HG03457 (cell line): ENCODE measurements at regions not wholly inside any gene's neighbourhood (a gene's known extent, or its start where the extent isn't known, plus 50 kb on each side); places are given as distances from the start of the nearest gene placed in this dataset.
"Not testable (repeated sequence)": the region's sequence is repeated elsewhere in the genome, so short reads cannot be mapped to it uniquely, and the experiment has no call there.

Experiments used
- ATAC-seq: cut with Tn5 transposase; IDR thresholded peaks from one replicate; pipeline ENCODE4 v1.9.1; 2021; ENCODE audit warnings: moderate number of reproducible peaks; ENCODE audit not compliant: unreplicated experiment

DNA sequence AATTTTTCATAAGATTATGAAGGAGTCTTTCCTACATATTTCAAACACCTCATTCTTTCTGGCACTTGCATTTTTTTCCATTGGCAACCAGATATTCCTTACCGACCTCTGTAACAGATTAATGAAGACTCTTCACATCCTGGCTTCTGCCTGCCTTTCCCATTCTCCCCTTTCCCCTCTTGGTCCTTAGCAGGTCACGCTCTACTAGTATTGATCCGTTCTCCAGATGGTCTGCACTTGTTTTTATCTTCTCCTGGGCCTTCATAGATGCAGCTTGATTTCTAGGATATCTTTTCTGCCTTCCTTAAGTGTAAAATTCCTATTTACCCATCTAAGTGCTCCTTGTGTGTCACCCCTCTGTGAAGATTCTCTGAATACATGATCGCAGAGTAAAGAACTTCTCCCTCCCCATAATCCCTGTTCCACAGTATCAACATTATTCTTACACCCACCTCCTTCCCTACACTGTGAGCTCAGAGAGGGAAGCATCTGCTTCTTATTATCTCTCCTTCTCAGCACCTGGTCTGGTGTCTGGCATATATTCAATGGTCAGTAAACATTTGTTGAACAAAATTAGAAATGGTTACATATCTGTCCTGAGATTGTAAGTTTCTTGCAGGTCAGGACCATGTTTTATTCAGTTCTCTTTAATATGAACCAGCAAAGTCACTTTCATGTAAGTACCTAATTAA lies 654.2 kb downstream of the REEP3 start:
- no peak for ATAC-seq

DNA sequence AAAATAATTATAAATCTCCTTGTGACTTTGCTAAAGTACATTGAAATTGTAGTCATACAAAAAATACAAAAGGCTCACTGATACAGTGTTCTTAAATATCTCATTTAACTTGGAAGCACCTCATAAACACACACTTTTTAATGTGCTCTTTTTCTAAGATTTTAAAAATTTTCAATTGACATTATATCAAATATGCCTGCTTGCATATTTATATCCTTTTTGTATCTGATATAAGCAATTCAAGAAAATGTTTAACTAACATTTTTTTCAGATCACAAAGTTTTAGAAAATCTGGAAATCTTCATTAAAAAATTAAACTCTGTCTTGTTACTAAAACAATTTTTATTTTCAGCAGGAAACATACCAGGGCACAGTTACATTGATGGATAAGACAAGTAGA lies 661.5 kb downstream of the REEP3 start:
- ATAC-seq: no peak

DNA sequence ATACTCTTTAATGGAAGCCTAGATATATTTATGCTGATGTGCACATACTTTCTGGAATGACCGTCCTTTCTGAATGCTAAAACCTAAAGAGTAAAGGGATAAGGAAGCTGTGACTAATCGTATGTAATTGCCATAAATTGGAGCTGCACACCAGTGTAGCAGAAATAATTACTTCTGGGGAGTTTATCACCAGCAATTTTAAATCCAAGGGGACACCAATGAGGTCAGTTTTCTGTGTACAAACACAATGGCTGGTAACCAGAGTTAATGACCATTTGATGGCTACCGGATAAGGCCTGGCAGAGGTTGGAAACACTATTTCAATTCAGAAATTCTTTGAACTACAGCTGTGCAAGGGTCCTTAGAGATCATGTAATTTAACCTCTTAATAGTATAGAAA lies 670.1 kb downstream of the REEP3 start:
- no peak for ATAC-seq

DNA sequence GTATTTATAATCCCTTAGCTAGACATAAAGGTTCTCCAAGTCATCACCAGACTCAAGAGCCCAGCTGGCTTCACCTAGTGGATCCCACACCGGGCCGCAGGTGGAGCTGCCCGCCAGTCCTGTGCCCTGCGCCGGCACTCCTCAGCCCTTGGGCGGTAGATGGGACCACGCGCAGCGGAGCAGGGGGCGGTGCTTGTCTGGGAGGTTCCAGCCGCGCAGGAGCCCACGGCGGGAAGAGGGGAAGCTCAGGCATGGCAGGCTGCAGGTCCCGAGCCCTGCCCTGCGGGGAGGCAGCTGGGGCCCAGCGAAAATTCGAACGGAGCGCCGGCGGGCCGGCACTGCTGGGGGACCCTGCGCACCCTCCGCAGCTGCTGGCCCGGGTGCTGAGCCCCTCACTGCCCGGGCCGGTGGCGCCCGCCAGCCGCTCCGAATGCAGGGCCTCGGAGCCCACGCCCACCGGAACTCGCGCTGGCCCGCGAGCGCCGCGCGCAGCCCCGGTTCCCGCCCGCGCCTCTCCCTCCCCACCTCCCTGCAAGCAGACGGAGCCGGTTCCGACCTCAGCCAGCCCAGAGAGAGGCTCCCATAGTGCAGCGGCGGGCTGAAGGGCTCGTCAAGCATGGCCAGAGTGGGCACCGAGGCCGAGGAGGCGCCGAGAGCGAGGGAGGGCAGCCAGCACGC lies 675.6 kb downstream of the REEP3 start:
- ATAC-seq: no peak

DNA sequence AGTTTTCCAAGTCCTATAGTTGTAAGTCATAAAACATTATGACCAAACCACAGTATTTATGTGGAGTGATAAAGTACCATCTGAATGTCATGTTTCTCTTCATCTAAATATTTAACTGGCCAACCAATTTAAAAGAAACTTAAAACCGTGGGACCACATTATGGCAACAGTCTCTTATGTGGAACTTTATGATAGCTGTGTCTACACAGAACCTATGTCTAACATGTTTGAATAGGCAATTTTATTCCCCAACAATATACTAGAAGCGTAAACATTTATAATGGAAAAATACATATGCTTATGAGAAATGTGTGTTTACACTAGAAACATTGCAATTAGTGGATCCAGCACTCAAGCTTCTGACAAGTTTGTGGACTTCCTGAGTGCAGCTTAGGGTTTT lies 680.7 kb downstream of the REEP3 start:
- no peak for ATAC-seq

DNA sequence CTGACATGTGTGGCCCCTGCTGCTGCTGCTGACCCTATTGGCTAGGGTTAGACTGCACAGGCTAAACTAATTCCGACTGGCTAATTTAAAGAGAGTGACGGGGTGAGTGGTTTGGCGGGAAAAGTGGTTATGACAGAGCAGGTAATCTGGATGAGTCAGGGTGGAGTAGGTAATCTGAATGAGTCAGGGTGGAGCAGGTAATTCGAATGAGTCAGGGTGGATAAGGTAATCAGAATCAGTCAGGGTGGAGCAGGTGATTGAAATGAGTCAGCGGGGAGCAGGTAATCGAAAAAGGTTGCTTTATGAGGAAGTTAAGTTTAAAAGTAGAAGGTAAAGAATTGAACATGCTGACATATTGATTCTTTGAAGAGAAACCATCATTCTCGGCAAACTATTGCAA lies 683.3 kb downstream of the REEP3 start:
- ATAC-seq: not testable (repeated sequence)

DNA sequence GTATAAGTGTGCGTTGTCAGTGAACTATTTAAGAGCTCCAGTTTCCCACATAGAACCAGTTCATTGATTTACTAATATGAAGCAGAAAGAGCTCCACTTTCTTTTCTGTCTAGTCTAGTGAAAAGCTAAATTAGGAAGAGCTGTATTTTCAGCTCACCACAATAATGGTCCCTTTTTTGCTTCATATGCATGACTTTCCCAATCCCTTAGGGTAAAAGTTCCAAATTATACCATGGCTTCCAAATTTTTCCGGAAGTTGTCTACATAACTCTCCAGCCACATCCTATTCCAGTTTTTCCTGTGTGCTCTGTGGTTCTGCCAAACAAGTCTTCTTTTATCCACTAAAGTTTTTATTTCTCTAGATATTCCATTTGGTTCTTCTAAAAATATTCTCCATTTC lies 685.2 kb downstream of the REEP3 start:
- ATAC-seq: no peak

DNA sequence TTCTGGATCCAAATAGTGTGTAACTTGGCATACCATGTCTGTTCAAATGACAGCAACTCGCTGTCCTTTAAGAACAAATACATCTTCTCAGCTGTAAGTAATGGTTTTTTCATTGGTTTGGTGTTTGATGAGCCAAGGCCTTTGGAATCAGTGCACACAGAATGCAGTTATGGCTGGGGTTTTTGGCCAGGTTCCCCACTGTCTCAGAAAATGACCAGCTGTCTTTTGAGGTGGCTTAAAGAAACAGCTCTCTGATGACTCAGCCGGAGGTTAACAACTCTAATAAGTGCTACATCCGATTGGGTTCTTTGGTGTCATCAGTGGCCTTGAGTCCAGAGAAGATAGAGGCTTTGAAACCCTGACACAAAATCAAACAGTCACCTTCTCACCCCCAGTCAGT lies 688.4 kb downstream of the REEP3 start:
- ATAC-seq: no peak

DNA sequence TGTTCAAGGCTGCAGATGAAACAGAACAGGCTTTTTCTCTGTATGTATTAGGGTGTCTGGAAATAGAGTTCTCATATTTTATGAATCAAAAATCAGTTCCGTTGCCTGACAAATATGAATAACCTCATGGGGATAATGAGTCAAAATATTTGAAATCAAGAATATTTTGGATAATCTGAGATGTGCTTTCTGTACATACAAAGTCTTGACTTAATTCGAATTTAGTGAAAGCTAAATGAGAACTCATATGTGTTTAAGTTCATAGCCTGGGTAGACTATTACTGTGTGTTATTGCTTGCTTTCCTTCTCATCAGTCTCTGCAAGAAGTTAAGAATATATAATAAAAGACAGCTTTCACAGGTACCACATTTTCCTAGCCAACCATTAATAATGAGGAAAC lies 689.0 kb downstream of the REEP3 start:
- no peak for ATAC-seq

DNA sequence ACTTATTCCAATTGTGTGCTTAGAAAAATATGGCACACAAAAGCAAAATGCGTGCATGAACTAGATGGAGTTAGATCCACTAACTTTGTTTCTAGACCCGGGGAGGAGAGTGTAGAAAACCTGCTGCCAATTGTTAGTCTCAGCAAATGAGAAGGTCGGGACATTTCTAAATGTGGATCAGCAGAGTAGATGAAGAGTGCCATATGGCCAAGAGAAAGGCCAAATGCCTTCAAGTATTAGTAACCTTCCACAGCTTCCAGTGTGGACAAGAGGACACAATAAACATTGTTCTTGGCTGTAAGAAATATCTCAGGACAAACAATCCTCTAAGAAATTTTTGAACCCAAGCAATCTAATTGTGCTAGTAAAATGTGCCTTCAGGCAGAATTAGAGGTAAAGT lies 690.3 kb downstream of the REEP3 start:
- ATAC-seq: no peak

DNA sequence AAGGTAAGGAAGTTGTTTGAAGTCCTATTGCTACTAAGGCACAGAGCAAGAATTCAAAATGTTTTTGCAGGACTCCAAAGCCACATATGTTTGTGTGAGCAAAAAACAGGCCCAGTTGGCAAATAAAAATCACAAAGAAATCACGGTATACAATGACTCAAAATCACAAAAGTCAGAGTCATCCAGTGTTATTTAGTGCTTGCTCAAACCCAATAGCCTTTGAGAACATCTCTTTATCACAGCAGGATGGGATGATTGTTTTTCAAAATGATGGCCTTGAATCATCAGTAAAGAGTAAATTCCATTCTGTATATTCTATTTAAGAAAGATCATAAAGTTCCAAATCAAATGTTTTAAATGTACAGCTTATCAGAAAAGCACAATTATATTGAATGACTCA lies 693.9 kb downstream of the REEP3 start:
- ATAC-seq: no peak

DNA sequence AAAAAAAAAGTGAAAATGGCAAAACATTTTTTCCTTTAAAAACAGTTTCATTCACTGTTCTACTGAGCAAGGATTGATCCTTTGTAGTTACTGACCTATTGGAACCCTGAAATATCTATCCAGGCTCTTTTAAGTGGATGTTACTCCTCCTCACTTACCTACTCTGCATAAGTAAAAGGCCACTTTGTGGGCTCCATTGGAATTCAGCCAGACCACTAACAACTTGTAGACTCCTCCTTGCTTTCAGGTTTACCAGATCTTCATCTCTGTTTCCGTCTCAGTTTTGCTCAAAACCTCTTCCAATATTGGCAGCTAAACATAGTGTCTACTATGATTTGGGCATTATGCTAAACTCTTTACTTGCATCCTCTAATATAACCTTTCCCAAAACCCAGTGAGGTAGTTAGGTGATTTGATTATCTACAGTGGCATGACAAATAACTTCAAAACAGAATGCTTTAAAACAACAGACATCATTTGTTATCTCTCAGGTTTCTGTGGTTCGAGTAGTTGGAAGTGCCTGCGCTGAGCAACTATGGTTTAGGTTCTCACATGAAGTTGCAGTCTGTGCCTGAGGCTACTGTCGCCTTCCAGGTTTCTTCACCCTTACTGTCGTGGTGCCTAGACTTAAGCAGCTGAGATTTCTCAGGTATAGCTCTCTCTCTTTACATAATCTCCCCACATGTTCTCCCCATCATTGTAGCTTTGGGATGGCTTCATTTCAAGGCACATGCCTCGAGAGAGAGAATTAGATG lies 698.2 kb downstream of the REEP3 start:
- no peak for ATAC-seq

DNA sequence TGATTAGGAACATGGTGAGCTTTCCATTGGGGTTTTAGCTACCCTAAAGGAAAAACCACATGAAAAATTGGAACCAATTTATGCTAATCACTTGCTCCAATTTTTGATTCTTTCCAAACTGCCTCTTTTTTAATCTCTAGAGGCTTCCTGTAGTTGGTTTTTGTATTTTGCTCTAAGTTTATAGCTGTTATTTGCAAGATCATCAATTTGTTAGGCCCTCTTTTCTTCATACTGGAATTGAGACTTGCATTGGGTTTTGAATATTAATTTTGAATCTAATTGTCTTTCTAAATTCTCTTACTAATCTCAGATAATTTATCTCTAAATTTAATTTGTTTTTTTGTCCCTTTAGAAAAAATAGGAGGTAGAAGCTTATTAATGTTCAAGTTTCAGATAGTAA lies 713.3 kb downstream of the REEP3 start:
- no peak for ATAC-seq

DNA sequence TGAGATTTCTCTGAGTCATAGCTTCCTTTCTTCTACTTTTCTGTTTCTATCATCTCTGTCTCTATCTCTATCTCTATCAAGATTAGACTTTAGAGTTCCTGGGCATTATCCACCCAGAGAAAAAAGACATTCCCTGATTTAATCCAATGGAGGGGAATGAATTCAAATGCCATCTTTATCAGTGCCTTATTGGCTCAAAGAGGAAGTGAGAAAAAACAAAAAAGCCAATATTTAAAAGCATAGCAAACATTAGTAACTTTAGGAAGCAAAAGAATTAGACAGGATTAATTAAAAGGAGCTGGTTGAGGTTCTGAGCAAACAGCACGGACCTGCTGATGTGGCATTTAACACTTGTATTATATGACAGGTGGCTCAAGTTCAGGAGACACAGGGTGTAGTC lies 736.5 kb downstream of the REEP3 start:
- no peak for ATAC-seq

DNA sequence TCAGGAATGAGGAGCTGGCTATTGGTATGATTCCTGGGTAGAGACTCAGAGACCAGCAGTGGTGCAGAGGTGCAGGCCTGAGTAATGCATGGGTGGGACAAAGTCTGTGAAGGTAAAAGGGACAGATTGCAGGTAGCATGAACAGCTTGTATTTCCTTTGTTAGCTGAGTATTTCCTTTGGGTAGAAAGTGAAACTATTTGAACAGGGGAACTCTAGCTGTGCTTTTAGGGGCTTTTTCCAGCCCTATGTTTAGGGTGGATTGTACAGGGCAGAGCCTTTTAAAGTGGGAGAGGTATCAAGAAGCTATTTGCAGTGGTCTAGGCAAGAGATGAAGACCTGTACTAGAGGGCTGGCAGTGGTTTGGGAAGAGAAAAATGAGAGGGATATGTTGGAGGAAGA lies 739.9 kb downstream of the REEP3 start:
- peak; percentile 78 for ATAC-seq

DNA sequence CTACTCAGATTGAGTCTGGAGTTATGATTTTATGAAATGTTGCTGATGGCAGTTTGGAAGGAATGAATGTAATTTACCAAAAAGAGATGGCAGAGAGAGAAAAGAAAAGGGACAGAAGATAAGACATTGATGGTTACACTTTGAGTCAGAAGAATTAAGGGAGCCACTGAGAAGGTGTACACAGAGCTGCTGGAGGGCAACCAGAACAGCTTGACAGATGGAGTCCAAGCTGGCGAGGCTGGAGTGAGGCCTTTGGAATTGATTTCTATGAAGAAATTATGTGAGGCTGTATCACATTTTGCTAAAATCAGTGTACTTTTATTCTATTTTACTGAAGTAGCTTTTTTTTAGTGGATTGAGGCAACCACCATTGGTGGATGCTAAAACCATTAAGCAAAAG lies 740.5 kb downstream of the REEP3 start:
- no peak for ATAC-seq

DNA sequence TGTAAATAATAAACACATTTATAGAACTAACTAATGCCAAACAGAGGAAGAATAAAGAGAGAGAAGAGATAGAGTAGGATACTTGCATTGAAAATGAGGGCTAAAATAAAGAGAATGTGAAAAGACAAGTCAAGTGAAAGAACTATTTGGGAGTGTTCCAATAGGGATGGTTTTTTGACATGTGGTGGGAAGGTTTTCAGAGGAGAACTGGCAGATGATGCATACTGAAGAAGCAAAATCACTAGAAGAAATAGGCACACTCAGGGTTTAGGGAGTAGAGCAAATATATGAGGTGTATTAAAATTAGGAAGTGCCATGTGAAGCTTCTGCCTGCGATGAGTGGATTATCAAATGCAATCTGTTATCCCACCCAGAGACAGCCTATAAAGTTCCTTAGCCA lies 744.8 kb downstream of the REEP3 start:
- ATAC-seq: no peak

DNA sequence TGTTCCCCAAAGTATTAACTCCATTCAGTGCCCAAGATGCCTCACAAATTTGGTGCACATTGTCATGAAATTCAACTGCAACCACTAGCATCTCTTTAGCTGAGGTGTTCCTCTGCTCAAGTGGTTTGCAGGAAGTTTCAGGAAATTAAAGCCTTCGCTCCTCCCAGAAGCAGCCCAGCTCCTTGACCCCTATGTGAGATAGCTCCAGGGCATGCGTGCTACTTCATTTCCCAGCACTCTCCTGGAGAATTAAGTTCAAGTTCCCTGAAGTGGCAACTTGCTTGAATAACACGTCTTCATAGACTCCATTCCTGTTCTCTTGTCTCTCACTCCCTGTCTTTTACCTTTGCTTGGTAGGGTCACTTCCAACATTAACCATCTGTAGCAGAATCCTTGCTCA lies 750.3 kb downstream of the REEP3 start:
- no peak for ATAC-seq

DNA sequence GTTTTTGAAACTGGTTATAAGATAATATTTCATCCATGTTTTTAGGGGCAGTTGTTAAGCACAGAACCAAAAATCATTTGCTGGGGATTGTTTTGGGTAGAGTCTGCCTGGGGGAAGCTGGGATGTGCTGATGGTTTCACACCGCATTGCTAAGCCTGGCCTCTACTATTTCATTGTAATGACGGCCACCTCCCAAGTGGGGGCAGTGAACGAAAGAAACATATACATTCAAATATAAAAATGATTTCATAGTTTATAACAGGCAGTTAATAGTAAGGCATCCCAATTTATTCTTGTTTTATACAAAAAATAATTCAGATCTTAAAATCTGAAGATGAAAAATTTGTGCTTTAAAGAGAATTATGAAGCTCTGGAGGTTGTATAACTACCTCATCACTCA lies 750.8 kb downstream of the REEP3 start:
- no peak for ATAC-seq

DNA sequence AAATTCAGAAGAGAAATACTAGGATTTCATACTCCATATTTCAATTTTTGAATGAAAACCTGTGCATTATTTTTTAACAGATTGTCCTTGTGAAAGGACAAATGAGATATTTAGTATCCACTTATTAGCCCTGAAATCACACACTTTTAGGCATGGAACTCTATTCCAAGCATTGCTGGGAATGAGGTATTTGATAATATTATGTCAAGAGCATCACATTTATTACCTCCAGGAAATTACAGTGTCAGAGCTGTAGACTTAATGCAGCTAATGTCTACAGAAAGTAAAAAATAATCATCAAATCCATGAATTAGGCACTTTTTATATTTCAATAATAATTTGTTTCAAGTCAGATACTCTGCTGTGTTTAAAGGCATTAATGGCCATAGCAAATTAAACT lies 753.8 kb downstream of the REEP3 start:
- ATAC-seq: no peak

DNA sequence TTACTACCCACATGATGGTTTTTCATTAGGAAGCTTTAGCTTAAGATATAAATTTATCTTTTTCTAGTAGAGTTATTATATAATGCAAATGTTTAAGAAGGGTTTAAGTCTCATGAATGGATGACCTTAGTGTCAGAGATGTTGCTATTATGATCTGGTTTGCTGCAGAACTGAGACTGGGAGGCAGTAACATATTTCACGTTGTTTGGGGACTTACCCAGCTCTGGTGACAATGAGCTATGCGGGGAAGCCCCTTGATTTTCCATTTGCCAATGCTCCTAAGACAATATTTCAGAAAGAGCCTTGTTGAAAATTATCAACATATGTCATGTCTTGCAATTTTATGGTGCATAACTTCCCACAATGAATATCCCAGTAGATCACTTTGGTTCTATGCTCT lies 754.6 kb downstream of the REEP3 start:
- peak; percentile 93 for ATAC-seq

DNA sequence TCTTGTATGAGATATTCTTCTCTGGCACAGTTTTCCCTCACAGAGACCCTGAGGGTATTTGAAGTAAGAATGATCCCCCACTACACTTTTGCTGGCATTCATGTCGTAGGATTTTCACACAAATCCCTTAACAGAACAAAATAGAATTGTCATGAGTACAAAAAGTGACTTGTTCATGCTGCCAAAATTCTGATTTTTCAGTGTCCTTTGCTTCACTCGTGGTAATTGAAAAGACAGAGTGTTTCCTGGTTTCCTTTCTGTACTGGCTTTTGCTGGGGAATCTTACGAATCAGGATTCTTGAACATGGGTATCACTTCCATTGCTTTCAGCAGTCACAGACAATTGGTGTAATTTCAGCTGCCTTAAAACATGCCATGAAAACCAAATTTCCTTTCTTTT lies 756.3 kb downstream of the REEP3 start:
- no peak for ATAC-seq
